NCI-H82 (cell line): ENCODE measurements at regions not wholly inside any gene's neighbourhood (a gene's known extent, or its start where the extent isn't known, plus 50 kb on each side); places are given as distances from the start of the nearest gene placed in this dataset.

Source experiments
- DNase-seq: peaks from one replicate; lab custom pipeline; 2025; lab: John Stamatoyannopoulos, UW

DNA sequence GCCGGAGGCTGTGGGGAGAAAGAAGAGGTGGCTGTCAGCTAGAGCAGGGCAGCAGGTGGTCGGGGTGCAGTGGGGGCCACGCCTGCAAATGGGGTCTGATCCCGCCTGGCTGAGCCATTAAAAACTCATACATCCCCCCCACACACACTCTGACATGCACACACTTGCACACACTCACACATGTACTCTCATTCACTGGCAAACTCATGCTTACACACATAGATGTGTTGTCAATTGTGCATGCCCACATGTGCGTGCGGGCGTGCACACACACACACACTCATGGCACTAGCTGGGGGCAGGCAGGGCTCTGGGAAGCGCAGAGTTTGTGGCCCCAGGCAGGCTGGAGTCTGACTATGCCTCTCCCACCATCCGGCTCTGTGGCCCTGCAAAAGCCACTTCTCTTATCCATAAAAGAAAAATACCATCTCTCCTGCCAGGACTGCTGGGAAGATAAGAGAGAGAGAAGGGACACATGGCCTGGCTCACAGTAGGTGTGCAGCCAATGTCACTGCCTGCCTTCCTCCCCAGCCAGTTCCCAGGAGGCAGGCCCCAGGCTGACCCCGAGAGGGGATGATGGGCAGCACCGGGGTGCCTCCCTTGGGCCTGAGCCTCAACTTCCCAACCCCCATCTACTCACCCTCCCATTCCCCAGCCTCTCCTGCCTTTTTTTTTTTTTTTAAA, 163.5 kb upstream of the LINGO1 start:
- DNase-seq = no peak

DNA sequence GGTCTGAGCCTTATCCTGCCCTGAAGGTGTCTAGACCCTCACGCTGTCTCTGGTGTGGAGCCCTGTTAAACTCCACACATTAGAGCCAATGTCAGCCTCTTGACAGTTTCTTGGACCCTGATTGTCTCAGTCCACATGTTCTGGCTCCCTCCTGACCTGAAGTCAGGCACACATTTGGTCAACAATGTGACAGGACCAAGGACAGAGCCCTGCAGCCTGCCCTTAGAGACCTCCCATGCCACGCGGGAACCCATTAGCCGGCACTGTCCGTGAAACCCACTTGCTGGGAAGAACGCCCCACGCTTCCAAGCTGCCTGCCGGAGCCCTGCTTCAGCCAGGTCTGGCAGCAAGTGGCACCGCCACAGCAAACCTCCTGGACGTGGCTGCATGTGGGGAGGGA, 162.7 kb upstream of the LINGO1 start:
- no peak for DNase-seq

DNA sequence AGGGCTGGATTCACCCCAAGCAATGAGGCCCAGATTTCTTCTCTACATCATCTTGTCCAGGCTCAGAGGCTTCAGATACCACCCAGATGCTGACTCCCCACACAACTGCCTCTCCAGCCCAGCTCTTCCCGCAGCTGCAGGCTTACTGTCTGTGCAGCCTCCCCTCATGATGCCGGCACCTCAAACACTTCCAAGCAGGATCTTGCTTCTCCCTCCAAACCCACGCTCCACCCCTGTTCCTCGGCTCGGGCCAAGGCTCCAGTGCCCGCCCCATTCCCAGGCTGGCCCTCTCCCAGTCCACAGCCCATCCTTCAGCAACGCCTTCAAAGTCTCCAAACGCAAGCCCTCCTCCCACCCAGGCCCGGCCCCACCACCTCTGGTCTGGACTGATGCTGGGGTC, 159.2 kb upstream of the LINGO1 start:
- DNase-seq = no peak

DNA sequence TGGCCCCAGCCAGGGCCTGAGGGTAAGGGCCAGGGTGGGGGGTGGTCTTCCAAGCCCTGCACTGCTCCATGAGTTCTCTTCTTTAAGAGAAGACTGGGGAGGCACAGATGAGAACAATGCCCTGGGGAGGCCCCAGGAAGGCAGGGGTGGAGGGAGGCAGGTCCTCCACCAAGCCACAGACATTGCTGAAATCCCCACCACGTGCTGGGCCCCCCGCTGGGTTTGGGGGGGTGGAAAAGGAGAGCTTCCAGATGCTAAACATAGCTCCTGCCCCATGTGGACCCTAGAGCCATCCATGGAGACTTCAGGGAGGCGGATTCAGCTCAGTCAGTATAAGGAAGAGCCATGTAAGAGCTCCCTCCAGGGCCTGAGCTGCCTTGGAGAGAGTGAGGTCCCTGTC, 157.8 kb upstream of the LINGO1 start:
- DNase-seq = no peak

DNA sequence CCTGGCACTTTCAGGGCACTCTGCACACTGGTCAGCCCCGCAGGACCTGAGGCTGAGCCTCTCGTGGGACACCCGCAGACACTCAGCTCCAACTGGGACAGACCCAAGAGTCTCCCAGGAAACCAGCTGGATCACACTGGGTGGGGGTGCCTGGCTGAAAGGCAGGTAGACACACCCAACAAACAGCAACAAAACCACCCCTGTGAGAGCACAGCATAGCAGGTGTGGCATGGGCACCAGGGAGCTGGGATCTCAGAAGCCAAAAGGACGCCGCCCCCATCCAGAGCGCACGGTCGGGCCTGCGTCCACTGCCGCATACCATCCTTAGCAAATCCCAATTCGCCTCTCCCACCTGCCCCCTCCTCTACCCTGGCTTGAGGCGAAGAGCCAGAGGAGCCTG, 154.2 kb upstream of the LINGO1 start:
- no peak for DNase-seq

DNA sequence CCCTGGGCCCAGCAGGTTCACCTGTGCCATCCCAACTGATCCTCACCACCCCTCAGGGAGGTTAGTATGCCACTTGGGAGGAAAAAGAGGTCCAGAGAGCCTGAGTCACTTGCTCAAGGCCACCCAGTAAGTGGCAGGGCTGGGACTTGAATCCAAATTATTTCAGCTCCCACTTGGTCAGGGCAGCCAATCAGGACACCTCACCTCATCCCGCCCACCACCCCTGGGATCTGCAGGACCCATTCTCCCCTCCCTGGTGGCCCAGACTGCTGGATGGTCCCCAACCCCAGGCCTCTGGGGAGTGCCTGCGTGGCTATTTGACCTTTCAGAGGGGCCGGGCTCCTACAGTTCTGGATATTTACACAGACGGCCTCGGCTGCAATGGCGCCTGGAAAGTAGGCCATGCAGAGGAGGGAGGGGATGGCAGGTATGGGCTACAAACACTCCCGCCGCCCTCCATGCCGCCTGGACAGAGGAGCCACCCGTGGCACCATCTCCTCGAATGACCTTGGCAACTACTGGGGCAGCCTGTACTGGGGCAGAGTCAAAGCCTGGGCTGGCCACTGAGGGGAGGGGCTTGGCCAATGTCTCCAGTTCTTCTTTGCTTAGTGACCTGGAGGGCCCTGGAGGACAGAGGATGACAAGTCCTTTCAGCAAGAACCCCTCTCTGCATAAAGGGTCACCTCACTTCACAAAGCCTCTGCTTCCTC, 153.6 kb upstream of the LINGO1 start:
- DNase-seq = no peak

DNA sequence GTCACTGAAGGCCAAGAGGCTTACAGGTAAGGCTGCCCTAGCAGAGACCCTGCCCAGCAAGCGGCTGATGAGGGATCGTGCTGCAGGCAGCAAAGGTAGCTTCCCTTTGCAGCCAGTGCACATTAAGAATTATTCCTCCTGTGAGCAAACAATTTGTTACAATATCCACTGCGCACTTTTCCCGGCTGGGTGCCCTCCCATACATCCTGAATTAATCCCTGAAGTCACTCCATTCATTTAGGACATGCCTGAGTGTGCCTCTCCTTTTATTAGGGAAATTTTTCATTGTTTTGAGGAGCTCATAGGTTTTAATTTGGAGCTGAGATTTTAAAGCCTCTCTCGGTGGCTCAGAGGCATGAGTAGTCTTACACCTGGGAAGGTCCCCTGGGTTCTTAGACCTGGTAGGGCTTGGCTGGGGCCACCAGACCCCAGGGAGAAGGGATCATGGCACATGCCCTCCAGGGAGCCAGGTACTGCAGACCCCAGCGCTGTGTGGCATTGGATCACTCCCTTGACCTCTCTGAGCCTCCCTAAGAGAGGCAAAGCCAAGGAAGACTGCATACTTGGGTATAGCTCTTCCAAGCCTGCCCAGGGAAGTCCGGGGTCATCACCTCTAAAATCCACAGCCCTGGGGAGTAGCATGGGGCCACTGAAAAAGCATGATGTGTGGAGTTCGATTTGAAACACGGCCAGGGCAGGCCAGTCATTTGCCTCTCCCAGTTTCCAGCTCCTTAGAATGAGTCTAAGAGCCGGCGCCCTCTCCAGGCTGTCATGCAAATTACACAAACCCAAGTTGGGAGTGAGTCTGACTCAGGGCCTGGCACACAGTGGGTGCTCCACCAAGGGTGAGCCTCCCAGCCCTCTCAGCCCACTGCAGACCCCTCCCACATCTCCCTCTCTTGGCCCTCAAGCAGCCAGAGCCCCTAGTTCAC, 151.9 kb upstream of the LINGO1 start:
- DNase-seq = peak; percentile 60

DNA sequence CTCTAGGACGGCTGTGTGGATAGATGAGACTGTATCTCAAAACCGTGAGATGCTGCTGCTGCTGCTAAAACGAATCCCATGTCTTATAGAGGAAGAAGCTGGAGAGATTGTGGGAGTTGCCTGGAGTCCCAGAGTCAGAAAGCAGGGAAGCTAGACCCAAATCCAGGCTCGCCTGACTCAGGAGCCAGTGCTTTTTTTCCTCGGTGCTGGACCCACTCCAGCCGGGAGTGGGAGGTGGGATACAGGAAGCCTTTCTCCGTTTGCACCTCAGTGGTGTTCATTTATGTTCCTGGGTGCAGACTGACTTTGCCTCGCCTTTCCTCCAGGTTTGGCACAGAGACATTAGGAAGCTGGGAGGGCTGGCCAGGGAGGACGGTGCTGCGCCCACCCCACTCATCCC, 150.9 kb upstream of the LINGO1 start:
- no peak for DNase-seq

DNA sequence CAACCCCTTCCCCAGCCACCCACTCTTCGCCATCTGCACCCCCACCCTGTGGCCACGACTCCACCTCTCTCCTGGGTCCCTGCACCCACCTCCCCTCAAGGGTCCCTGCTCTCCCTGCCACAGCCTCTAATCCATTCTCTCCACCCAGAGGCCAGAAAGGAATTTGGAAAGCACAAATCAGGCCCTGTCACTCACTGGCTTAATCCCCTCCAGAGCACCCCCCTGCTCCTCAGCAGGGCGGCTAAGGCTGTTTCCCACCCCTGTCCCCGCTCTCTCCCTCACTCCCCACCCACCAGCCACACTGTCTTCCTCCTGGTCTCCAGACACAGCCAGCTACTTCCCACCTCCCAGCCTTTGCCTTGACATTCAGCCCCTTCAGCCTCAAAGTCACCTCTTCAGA, 150.0 kb upstream of the LINGO1 start:
- peak; percentile 80 for DNase-seq

DNA sequence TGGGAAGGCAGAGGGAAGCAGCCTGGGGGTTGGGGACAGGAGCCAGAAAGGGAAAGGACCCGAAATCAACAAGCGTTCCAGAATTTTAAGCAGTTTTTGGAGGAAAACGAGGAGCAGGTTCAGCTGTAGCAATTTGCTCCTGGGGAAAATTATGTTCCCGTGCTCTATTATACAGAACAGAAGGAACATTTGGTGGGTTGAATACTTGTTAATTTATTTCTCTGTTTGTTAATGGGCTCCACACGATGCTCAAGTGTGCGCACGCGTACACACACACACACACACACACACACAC, 149.2 kb upstream of the LINGO1 start:
- DNase-seq = no peak

DNA sequence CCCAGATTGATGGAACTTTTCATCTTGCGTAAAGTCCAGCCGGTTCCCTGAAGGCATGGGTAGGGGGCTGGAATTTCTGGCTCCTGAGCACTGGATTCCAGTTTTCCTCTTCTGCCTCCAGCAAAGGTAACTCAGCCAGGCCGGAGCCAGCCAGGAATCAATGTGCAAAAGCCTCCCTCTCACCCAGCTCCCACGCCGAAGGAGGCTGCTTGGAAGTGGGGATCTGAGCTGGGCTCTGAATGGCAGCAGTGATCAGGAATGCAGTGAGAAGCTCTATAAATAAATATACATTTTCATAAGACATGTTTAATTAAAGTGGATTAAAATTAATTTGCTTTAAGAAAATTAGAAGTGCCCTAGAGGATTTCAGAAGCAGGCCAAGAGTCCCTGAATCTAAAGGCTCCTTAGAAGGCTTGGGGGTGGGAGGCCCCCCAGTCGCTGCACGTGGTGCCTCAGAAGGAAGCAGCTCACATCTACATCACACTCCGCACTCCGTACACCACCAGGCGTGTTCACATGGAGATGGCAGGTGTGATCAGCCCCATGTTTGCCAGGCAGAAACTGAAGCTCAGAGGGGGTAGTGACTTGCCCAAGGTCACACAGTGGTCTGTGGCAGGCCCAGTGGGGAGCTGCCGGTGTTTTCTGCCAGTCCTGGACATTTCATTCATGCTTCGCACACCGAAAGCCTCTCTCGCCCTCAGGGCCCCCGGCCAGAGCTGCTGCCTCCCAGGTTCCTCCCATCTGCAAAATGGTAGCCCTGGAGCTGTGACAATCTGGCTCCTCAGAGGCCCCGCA, 148.6 kb upstream of the LINGO1 start:
- DNase-seq = no peak

DNA sequence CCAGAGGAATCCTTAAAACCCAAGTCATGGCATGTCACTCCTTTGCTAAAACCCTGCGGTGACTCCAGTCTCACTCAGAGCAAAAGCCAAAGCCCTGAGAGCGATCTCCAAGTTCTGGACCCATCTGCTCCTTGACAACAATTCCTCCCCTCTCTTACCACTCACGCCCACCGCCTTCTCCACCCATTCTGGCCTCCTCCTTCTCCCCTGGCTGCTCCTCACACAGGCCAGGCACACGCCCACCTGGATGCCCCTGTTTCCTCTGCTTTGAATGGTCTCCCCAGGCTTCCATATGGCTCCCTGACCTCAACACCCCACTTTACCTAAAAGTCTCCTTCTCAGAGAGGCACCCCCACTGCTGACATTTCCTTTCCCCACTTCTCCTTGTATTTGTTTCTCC, 146.1 kb upstream of the LINGO1 start:
- DNase-seq = no peak

DNA sequence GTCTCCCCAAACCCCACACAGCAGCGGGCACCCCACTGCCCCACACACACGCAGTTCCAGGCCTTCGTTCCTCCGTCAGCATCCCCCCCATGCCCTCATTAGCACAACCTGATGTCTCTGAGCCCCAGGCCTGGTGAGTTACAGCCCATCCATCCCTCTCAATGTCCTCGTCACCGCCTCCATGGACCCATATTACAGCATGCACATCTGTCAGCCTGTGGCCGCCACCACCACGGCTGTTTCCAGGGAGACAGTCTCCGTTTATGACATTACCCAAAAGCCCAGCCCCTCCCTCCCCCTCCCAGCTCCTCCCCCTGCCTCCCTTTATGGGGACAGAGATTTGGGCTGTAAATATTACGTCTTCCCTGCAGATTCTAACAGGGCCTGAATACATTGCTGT, 143.1 kb upstream of the LINGO1 start:
- DNase-seq = peak; percentile 70

DNA sequence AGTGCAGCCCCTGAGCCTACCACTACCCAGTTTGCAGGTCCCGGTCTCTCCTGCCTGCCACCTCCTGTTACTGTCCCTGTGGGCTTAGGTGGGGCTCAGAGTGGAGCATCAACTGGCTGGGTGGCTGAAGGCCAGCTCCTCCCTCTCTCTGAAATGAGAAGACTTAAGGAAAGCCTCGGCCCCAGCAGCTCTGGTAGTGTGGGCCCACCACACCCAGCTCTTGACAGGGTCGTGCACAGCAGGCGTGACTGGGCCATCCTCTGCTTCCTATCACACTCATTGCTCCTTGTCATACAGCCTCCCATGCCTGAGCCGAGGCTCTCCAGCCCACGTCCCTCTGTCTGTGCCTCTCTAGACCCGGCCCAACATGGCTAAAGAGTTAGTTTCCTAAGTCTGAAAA, 142.7 kb upstream of the LINGO1 start:
- DNase-seq = no peak

DNA sequence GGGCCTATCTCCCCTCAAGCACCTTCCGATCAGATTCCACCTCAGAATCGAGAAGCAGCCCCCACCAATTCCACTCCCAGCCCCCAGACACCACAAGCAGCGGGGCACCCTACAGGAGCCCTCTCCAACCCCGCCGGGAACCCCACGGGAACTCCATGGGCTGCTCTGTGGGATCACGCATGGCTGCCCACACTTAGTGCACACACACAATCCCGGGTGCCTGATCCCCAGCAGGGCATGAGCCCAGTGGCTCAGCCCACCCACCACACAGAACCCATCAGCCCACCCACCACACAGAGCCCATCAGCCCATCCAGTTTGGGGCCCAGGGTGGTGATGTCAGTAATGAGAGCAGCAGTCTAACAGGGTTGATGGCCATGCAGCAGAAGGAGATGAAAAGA, 141.6 kb upstream of the LINGO1 start:
- DNase-seq = no peak

DNA sequence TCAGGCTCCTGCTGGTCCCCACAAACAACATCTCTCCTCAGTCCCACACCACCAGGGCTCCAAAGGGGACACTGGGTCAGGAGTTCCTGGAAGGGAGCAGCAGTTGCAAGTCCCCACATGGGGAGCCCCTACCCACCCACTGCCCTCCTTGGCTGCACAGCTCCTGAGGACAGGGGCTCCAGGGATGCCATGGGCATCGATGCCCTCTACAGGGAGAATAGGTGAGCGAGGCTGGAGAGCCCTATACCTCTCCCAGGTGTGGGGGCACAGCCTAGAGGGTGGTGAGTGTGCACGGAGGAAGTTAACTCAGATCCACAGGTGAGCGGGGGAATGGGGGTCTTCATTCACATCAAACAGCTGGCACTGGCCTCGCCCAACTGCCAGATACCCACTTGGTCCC, 141.2 kb upstream of the LINGO1 start:
- DNase-seq = no peak

DNA sequence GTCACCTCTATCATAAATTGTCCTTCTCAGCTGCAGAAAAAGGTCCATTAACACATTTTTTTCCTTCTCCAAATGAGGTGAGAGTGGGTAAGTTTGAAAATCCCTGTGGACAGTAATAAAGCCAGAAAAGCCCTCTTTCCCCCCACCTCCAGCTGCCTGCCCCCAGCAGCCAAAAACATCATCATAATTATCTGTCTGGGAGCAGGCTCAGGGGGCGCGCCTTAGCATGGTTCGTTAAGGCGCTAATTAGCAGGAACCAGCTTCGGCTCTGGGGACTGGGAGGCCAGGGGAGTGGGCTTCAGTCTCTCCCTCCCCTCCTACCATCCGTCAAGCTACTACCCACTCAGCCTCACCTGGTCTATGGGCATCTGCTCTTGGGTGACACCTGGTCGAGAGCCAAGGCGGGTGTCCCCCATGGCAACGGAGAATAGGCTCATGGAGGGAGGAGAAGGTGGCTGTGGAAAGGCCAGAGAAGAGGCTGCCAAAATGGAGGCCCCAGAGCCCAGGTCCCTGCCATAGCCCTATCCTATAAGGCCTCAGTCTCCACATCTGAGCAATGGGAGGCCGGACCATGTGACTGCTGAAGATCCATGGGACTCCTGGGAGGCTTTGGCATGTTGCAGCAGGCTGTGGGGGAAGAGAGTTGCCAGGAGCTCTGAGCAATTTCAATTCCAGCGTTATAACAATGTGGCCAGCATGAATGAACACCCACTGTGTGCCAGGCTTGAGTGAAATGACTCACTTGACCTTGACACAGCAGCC, 140.1 kb upstream of the LINGO1 start:
- DNase-seq = no peak

DNA sequence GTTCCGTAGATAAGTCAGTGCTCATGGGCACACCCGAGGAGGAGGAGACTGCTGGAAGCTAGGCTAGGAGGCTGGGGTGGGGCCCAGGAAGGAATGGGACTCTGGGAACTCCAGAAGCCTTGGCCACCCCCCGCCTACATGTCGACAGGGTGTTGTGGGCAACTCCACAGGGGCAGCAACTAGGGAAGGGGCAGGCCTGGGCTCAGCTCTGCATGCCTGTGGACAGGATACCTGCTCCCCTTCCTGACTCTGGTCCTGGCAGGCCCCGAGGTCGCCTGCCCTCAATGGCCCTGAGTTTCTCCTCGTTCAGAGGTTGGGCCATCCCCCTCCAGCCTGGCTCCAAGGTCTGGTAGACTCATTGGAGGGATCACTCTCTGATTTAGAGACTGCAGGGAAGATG, 138.9 kb upstream of the LINGO1 start:
- no peak for DNase-seq

DNA sequence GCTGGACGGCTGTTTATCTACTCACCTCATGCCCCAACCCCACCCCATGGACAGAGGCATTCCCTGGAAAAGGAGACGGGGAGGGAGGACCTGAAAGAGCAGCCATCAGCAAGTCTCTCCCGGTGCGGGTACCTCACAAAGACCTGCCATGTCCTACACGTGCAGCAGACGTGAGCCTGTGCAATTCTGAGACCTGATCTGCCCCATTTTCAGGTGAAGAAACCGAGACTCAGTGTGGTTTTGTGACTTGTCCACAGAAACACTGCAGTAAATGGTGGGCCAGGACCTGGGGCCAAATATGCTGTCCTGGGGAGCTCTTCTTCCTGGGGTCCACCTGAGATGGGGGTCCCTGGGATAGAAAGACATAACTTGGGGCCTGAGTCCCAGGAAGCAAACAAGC, 137.0 kb upstream of the LINGO1 start:
- DNase-seq = no peak

DNA sequence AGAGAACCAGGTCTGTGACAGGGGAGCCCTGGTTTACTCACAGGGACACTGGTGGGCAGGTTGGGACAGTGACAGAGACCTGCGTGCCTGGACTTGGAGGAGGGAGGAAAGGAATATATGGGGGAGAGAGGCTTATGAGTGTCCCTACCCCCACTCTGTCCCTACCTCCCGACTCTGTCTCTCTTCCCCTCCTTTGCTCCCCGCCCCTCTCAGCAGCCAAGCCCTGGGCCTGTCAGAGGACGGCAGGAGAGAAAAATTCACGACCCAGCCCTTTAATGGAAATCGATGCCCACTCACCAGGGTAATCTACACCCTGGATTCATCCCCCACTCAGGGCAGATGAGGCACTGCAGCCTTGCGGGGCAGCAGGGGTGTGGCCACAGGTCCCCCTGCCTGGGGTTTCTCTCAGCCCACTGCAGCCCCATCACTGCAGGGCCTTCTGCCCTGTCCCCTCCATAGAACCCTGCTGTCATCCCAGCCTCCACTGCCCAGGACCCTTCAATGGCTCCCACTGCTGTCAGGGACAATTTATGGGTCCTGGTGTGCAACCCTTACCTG, 135.9 kb upstream of the LINGO1 start:
- no peak for DNase-seq

DNA sequence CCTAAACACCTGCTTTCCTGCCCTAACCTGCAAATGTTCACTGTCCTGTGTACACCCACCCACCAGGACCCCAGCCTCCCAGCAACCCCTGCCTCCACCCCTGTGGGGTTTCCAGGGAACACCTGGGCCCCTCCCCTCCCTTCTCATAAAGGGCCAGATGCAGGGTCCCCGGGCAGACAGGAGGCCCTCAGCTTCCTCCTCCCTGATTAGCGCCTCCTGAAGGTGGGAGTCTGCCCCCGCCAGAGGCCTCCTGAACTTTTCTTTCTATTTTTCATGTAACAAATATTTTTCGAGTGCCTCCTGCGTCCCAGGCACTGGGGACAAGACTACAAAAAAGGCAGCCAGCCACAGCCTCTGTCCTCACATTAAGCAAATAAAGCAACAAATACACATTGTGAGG, 135.4 kb upstream of the LINGO1 start:
- no peak for DNase-seq
